KOPT-K1 (cell line): ENCODE measurements at regions not wholly inside any gene's neighbourhood (a gene's known extent, or its start where the extent isn't known, plus 50 kb on each side); places are given as distances from the start of the nearest gene placed in this dataset.
"Not testable (repeated sequence)": the region's sequence is repeated elsewhere in the genome, so short reads cannot be mapped to it uniquely, and the experiment has no call there.

Source experiments
- H3K27ac ChIP-seq: fragments of 200-600 bp; sonication (generic); 2 replicates; pipeline ENCODE4 v1.5.1; 2016; ENCODE audit warnings: antibody characterized with exemption, mild to moderate bottlenecking, low read depth, low read length; ENCODE audit not compliant: poor library complexity, severe bottlenecking
- H3K36me3 ChIP-seq: fragments of 200-600 bp; sonication (generic); 2 replicates; pipeline ENCODE4 v1.5.1; 2017; ENCODE audit warnings: antibody characterized with exemption, mild to moderate bottlenecking, low read length, moderate library complexity; ENCODE audit not compliant: insufficient read depth
- H3K9me3 ChIP-seq: fragments of 200-600 bp; sonication (generic); 2 replicates; pipeline ENCODE4 v1.5.1; 2017; ENCODE audit warnings: antibody characterized with exemption, low read length, mild to moderate bottlenecking; ENCODE audit not compliant: insufficient read depth, poor library complexity, severe bottlenecking

- Histone ChIP-seq H3K36me3 (no peaks in the 10 kb centered on the region), H3K9me3 (peaks cover 8% of the 10 kb centered on the region), H3K27ac (no peak overlapping the region)
Observed at GRCh38 chr2:13201924-13202323, 485.2 kb downstream of the TRIB2 start.

DNA sequence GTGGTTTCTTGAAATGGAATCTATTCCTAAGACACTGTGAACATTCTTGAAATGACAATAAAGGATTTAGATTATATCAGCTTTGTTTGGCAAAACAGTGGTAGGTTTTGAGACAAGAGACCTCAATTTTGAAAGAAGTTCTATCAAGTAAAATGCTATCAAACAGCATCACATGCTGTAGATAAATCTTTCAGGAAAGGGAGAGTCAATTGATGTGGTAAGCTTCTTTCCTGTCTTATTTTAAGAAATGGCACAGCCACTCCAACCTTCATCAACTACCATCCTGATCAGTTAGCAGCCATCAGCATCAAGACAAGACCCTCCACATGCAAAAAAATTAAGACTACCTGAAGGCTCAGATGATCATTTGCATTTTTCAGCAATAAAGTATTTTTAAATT lies 495.4 kb downstream of the TRIB2 start:
- peak overlapping the region; percentile 41 for H3K27ac ChIP-seq
- H3K9me3 ChIP-seq, result peaks cover 20% of the 10 kb centered on the region
- H3K36me3 ChIP-seq, result no peaks in the 10 kb centered on the region

- H3K27ac ChIP-seq, result no peak overlapping the region
- no peaks in the 10 kb centered on the region for H3K36me3 ChIP-seq
- H3K9me3 ChIP-seq, result peaks cover 20% of the 10 kb centered on the region
Observed at GRCh38 chr2:13218205-13218604, 501.5 kb downstream of the TRIB2 start.

DNA sequence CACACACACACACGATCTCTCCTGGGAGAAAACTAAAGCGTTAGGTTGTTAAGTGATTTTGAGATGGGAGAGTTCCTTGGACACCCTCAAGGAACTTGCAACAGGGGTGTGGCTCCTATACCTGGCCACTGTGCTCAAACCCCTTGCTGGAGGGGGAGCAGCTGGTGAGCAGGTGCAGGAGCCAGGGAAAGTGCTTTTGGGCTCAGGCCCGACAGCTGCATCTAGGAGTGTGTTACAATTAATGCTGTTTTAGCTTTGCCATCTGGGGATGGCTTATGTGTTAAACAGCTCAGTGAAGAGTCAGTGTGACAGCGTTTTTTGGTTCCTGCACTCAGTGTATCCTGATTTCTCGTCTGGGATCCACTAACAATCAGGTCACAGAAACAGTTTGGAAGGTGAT lies 510.8 kb downstream of the TRIB2 start:
- H3K27ac ChIP-seq, result no peak overlapping the region

GRCh38 chr2:13230221-13230620 lies 513.5 kb downstream of the TRIB2 start:
- no peaks in the 10 kb centered on the region for H3K36me3 ChIP-seq
- no peak overlapping the region for H3K27ac ChIP-seq
- H3K9me3 ChIP-seq, result no peaks in the 10 kb centered on the region

More for the DNA sequence above, 510.8 kb downstream of the TRIB2 start:
- no peaks in the 10 kb centered on the region for H3K9me3 ChIP-seq
- no peaks in the 10 kb centered on the region for H3K36me3 ChIP-seq

GRCh38 chr2:13240061-13240460 lies 523.3 kb downstream of the TRIB2 start:
- H3K27ac ChIP-seq, result no peak overlapping the region
- H3K9me3 ChIP-seq, result no peaks in the 10 kb centered on the region
- no peaks in the 10 kb centered on the region for H3K36me3 ChIP-seq

DNA sequence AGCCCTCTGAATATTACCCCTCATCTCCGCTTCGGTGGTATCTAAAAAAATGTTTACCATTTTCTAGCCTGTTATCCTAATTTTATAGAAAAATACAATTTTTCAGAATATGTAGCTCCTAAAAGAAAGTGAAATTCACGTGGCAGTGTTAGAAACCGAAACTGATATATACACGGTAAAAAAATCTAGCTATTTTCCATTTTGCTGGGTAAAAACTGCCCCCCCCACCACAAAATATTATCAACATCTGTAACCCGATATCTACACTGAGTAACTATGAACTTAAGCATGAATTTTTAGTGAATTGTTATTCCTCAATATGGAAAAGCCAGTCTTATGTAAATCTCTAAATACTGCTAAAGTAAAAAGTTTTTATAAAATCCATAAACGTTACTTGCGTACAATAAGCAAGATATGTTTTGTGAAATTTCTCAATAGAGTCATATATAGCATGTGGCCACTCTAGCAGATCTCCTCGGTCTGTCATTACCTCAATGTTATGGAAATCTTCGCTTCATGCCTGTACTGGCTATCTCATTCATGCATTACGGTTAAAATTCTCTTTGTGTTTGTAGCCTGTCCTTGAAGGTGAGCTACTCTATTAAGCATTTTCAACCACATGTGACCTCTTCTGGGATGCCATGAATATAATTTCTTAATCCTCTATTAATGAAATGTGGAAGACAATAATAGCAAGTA lies 524.2 kb downstream of the TRIB2 start:
- no peaks in the 10 kb centered on the region for H3K36me3 ChIP-seq
- no peaks in the 10 kb centered on the region for H3K9me3 ChIP-seq
- H3K27ac ChIP-seq, result no peak overlapping the region

DNA sequence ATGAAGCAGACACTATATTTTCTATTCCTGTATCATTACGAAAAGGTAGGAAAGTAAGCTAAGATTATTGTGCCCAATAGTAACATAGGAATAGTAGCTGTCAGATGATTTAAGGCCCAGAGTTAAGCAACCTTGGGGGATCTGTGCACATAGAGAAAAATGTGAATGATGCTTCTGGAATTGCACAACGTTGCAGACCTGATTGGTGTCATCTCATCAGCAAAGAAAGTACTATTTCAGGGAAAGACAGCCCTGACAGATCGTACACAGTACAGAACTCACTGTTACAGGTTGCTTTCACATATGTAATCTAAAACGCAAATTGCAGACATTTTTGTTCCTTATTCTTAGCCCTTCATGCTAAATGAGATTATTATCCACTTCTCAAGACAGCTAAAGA lies 535.9 kb downstream of the TRIB2 start:
- H3K36me3 ChIP-seq, result no peaks in the 10 kb centered on the region
- no peak overlapping the region for H3K27ac ChIP-seq
- no peaks in the 10 kb centered on the region for H3K9me3 ChIP-seq

GRCh38 chr2:13255485-13255884 lies 538.7 kb downstream of the TRIB2 start:
- Histone ChIP-seq H3K36me3 (no peaks in the 10 kb centered on the region), H3K27ac (no peak overlapping the region), H3K9me3 (no peaks in the 10 kb centered on the region)

GRCh38 chr2:13260402-13260801 lies 543.7 kb downstream of the TRIB2 start:
- Histone ChIP-seq H3K36me3 (no peaks in the 10 kb centered on the region), H3K9me3 (no peaks in the 10 kb centered on the region), H3K27ac (no peak overlapping the region)

GRCh38 chr2:13266166-13266565 lies 549.4 kb downstream of the TRIB2 start:
- no peaks in the 10 kb centered on the region for H3K9me3 ChIP-seq
- H3K27ac ChIP-seq, result no peak overlapping the region
- H3K36me3 ChIP-seq, result no peaks in the 10 kb centered on the region

- no peaks in the 10 kb centered on the region for H3K9me3 ChIP-seq
- H3K36me3 ChIP-seq, result no peaks in the 10 kb centered on the region
- H3K27ac ChIP-seq, result no peak overlapping the region
Observed at GRCh38 chr2:13284688-13285087, 568.0 kb downstream of the TRIB2 start.

DNA sequence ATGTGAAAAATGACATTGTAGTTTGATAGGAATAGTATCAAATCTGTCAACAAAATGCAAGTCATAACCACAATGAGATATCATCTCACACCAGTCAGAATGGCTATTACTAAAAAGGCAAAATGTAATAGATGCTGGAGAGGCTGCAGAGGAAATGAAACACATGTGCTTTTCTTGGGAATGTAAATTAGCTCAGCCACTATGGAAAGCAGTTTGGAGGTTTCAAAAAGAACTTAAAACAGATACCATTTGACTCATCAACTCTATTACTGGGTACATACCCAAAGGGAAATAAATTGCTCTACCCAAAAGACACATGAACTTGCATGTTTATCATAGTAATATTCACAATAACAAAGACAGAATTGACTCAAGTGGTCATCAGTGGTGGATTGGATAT lies 572.6 kb downstream of the TRIB2 start:
- Histone ChIP-seq H3K36me3 (no peaks in the 10 kb centered on the region), H3K27ac (no peak overlapping the region), H3K9me3 (no peaks in the 10 kb centered on the region)

DNA sequence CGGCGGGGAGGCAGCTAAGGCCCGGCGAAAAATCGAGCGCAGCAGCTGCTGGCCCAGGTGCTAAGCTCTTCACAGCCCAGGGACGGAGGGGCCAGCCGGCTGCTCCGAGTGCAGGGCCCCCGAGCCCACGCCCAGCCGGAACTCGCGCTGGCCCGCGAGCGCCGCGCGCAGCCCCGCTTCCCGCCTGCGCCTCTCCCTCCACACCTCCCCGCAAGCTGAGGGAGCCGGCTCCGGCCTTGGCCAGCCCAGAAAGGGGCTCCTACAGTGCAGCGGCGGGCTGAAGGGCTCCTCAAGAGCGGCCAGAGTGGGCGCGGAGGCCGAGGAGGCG lies 591.7 kb downstream of the TRIB2 start:
- not testable (repeated sequence) for H3K27ac ChIP-seq, H3K9me3 ChIP-seq, H3K36me3 ChIP-seq

GRCh38 chr2:13308989-13309388 lies 592.3 kb downstream of the TRIB2 start:
- Histone ChIP-seq H3K9me3 (no peaks in the 10 kb centered on the region), H3K27ac (no peak overlapping the region), H3K36me3 (no peaks in the 10 kb centered on the region)

DNA sequence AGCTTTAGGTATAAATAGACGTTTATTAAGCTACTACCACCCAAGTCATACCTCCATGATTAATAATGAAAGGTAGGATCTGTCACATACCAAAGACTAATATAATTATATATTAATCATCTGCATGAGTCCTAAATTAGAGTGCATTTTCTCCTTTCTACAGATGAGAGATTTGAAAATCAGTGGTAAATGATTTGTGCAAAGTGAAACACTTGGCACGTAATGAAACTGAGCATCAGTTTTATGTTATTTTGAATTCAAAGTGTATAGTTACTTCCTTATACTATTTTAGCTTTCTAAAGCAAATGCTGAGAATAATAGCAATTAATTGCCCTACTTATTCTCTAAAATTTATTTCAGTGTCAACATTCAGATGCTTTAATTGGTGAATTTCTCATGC lies 615.3 kb downstream of the TRIB2 start:
- H3K36me3 ChIP-seq, result no peaks in the 10 kb centered on the region
- no peak overlapping the region for H3K27ac ChIP-seq
- no peaks in the 10 kb centered on the region for H3K9me3 ChIP-seq
